ENCODE measurements at regions not wholly inside any gene's neighbourhood (a gene's known extent, or its start where the extent isn't known, plus 50 kb on each side); places are given as distances from the start of the nearest gene placed in this dataset.

DNA sequence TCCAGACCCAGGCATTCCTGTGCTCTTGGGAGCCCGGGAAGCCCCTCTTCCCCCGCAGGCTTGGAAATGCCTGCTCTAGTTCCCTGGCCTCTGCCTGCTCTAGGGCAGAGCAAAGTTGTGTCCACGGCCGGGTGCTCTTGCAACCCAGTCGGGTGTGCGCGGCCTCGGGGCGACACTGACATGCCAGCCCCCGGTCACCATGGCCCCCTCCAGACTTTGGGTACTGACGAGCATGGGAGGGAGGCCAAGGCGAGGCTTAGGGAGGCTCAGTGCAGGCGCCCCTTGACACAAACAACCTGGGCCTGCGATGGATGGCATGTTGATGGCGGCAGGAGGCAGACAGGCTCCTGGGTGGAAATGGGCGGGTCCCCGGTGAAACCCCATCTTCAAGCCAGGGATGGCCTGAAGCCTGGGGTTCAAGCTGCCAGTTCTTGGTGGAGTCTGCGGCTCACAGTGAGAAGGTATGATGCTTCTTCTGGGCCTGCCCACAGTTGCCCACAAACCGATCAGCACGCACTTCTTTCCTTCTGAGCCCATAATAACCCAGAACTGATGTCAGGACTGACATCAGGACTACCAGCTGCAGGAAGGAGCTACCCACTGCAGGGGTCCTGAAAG, 689.9 kb downstream of the DSC3 start:
- no TSS peak for BruUV-seq (replicated peaks)
- H3K4me2 ChIP-seq (ENCODE audit: control insufficient read depth, insufficient read depth) = no peak overlapping the region
- SMC1A ChIA-PET (ENCODE audit: uncharacterized antibody, unreplicated experiment) = interaction anchor here (0.9 kb wide), 1 partner anchor 9 kb away, joined by 5 read pairs; no protein-coding TSS in a partner anchor
- TF ChIP-seq, protein P1, sequence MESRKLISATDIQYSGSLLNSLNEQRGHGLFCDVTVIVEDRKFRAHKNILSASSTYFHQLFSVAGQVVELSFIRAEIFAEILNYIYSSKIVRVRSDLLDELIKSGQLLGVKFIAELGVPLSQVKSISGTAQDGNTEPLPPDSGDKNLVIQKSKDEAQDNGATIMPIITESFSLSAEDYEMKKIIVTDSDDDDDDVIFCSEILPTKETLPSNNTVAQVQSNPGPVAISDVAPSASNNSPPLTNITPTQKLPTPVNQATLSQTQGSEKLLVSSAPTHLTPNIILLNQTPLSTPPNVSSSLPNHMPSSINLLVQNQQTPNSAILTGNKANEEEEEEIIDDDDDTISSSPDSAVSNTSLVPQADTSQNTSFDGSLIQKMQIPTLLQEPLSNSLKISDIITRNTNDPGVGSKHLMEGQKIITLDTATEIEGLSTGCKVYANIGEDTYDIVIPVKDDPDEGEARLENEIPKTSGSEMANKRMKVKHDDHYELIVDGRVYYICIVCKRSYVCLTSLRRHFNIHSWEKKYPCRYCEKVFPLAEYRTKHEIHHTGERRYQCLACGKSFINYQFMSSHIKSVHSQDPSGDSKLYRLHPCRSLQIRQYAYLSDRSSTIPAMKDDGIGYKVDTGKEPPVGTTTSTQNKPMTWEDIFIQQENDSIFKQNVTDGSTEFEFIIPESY (IDR thresholded peaks at IDR 0.05) = no peak
- no peak for TF ChIP-seq NRF1 (conservative IDR thresholded peaks at IDR 0.05; ENCODE audit: low read depth, low read length)
- WGBS (ENCODE audit: insufficient coverage, insufficient replicate concordance, low lambda C conversion rate, missing lambda C conversion rate) = 41% methylated on average over 20 of the region's 20 CpGs
- intact Hi-C loops (cut with micrococcal nuclease; ENCODE audit: unreplicated experiment) = no loop called here
- POLR2A ChIA-PET = no interaction called here
- H2AFZ ChIP-seq (ENCODE audit: control insufficient read depth, low read depth, low read length) = no peak overlapping the region
- H3K79me2 ChIP-seq (ENCODE audit: control insufficient read depth, insufficient read depth, low read length) = no peaks in the 10 kb centered on the region
- no peak for ATAC-seq
- no peaks in the 10 kb centered on the region for H3K36me3 ChIP-seq (ENCODE audit: control insufficient read depth in 2 of 2, insufficient read depth in 2 of 2, low read length in 1 of 2)
- RAD21 ChIA-PET (ENCODE audit: unreplicated experiment) = interaction anchor here (1.0 kb wide), 1 partner anchor 94 kb away, joined by 3 read pairs; no protein-coding TSS in a partner anchor
- H3K9ac ChIP-seq (ENCODE audit: control insufficient read depth, insufficient read depth, low read length) = no peak overlapping the region
- H3K4me1 ChIP-seq (ENCODE audit: control insufficient read depth, insufficient read depth, low read length) = no peaks in the 10 kb centered on the region
- H3K4me3 ChIP-seq = no peak overlapping the region
- H4K20me1 ChIP-seq (ENCODE audit: control insufficient read depth, insufficient read depth) = no peaks in the 10 kb centered on the region
- in situ Hi-C loops (cut with MboI) = no loop called here
- H3K27ac ChIP-seq (ENCODE audit: control insufficient read depth, insufficient read depth) = no peak overlapping the region
- H3K9me3 ChIP-seq (replicated peaks; ENCODE audit: control insufficient read depth, insufficient read depth, low read length) = no peaks in the 10 kb centered on the region
- no peak for DNase-seq (ENCODE audit: low read depth, low spot score)
- FAIRE-seq = no peak
- CTCF ChIA-PET = interaction anchor here (0.6 kb wide), 1 partner anchor 1542 kb away, joined by 3 read pairs; no protein-coding TSS in a partner anchor
- H3K27me3 ChIP-seq (replicated peaks in 1 of 2; ENCODE audit: control insufficient read depth in 2 of 2, insufficient read depth in 2 of 2, low read length in 1 of 2) = no peaks in the 10 kb centered on the region

DNA sequence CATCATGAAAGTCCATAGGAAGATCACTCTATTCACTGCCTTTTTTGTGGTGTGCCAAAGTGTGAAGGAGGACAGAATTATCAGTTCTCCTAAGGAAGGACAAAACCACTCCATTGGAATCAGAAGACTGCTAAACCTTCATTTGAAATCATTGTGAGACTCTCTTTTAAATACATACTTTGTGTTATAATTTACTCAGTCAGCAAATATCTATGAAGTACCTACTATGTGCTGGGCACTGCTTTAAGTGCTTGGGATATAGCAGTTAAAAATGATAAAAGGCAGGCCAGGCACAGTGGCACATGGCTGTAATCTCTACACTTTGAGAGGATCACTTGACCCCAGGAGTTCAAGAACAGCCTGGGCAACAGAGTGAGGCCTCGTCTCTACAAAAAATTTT, 692.3 kb downstream of the DSC3 start:
- ATAC-seq = no peak
- no TSS peak for BruUV-seq (replicated peaks)
- Histone ChIP-seq H3K4me3 (no peak overlapping the region), H3K9ac (ENCODE audit: control insufficient read depth, insufficient read depth, low read length) (no peak overlapping the region), H3K27ac (ENCODE audit: control insufficient read depth, insufficient read depth) (no peak overlapping the region), H3K4me2 (ENCODE audit: control insufficient read depth, insufficient read depth) (no peak overlapping the region), H4K20me1 (ENCODE audit: control insufficient read depth, insufficient read depth) (no peaks in the 10 kb centered on the region), H3K9me3 (replicated peaks; ENCODE audit: control insufficient read depth, insufficient read depth, low read length) (no peaks in the 10 kb centered on the region), H3K79me2 (ENCODE audit: control insufficient read depth, insufficient read depth, low read length) (no peaks in the 10 kb centered on the region), H3K27me3 (replicated peaks in 1 of 2; ENCODE audit: control insufficient read depth in 2 of 2, insufficient read depth in 2 of 2, low read length in 1 of 2) (no peaks in the 10 kb centered on the region), H3K36me3 (ENCODE audit: control insufficient read depth in 2 of 2, insufficient read depth in 2 of 2, low read length in 1 of 2) (no peaks in the 10 kb centered on the region), H2AFZ (ENCODE audit: control insufficient read depth, low read depth, low read length) (no peak overlapping the region), H3K4me1 (ENCODE audit: control insufficient read depth, insufficient read depth, low read length) (no peaks in the 10 kb centered on the region)
- WGBS (ENCODE audit: insufficient coverage, insufficient replicate concordance, low lambda C conversion rate, missing lambda C conversion rate) = 0% methylated on average over 1 of the region's 1 CpG
- ChIA-PET RAD21 (ENCODE audit: unreplicated experiment) (no interaction called here), CTCF (no interaction called here), SMC1A (ENCODE audit: uncharacterized antibody, unreplicated experiment) (no interaction called here), POLR2A (no interaction called here)
- intact Hi-C loops (cut with micrococcal nuclease; ENCODE audit: unreplicated experiment) (no loop called here), in situ Hi-C loops (cut with MboI) (no loop called here)
- TF ChIP-seq CEBPB (IDR thresholded peaks at IDR 0.05; ENCODE audit: borderline replicate concordance in 1 of 2, low read depth in 2 of 2, low read length in 2 of 2) (no peak), CHD4 (IDR thresholded peaks at IDR 0.05) (no peak), SPI1 (IDR thresholded peaks at IDR 0.05; ENCODE audit: borderline replicate concordance, insufficient read depth, low read depth, low read length) (no peak), ZNF24 (IDR thresholded peaks at IDR 0.05) (no peak), GABPA (IDR thresholded peaks at IDR 0.05; ENCODE audit: low read depth) (no peak), FOXK2 (IDR thresholded peaks at IDR 0.05) (no peak), SMC3 (IDR thresholded peaks at IDR 0.05; ENCODE audit: borderline replicate concordance, low read length) (no peak), JUNB (IDR thresholded peaks at IDR 0.05) (no peak), NR2C2 (IDR thresholded peaks at IDR 0.05; ENCODE audit: borderline replicate concordance, control insufficient read depth, insufficient read length, low read depth) (no peak), EGR1 (IDR thresholded peaks at IDR 0.05; ENCODE audit: borderline replicate concordance in 1 of 2, low read depth in 2 of 2, low read length in 2 of 2) (no peak)
- TF ChIP-seq, protein P2, sequence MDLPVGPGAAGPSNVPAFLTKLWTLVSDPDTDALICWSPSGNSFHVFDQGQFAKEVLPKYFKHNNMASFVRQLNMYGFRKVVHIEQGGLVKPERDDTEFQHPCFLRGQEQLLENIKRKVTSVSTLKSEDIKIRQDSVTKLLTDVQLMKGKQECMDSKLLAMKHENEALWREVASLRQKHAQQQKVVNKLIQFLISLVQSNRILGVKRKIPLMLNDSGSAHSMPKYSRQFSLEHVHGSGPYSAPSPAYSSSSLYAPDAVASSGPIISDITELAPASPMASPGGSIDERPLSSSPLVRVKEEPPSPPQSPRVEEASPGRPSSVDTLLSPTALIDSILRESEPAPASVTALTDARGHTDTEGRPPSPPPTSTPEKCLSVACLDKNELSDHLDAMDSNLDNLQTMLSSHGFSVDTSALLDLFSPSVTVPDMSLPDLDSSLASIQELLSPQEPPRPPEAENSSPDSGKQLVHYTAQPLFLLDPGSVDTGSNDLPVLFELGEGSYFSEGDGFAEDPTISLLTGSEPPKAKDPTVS (IDR thresholded peaks at IDR 0.05; ENCODE audit: low read depth, low read length) = no peak
- no peak for FAIRE-seq
- no peak for DNase-seq (ENCODE audit: low read depth, low spot score)
